Hepatocyte (in vitro differentiated cells): ENCODE measurements at regions not wholly inside any gene's neighbourhood (a gene's known extent, or its start where the extent isn't known, plus 50 kb on each side); places are given as distances from the start of the nearest gene placed in this dataset.

Experiments used
- EZH2 ChIP-seq: fragments of 200-600 bp; sonication (generic); IDR thresholded peaks from 2 replicates; pipeline ENCODE4 v1.6.1; 2016; ENCODE audit warnings: antibody characterized with exemption, mild to moderate bottlenecking, borderline replicate concordance
- EZH2phosphoT487 ChIP-seq: fragments of 200-600 bp; sonication (generic); IDR thresholded peaks from one replicate; pipeline ENCODE4 v1.6.1; 2018; ENCODE audit warnings: antibody characterized with exemption, mild to moderate bottlenecking, low read depth, moderate library complexity; ENCODE audit not compliant: unreplicated experiment, severe bottlenecking
- TF ChIP-seq, protein P1 (sequence below): fragments of 200-600 bp; sonication (generic); IDR thresholded peaks from 2 replicates; pipeline ENCODE4 v1.5.1; 2016; ENCODE audit warnings: antibody characterized with exemption, mild to moderate bottlenecking; ENCODE audit not compliant: poor library complexity

- TF ChIP-seq, protein P1, sequence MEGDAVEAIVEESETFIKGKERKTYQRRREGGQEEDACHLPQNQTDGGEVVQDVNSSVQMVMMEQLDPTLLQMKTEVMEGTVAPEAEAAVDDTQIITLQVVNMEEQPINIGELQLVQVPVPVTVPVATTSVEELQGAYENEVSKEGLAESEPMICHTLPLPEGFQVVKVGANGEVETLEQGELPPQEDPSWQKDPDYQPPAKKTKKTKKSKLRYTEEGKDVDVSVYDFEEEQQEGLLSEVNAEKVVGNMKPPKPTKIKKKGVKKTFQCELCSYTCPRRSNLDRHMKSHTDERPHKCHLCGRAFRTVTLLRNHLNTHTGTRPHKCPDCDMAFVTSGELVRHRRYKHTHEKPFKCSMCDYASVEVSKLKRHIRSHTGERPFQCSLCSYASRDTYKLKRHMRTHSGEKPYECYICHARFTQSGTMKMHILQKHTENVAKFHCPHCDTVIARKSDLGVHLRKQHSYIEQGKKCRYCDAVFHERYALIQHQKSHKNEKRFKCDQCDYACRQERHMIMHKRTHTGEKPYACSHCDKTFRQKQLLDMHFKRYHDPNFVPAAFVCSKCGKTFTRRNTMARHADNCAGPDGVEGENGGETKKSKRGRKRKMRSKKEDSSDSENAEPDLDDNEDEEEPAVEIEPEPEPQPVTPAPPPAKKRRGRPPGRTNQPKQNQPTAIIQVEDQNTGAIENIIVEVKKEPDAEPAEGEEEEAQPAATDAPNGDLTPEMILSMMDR: no peak
- TF ChIP-seq EZH2 (no peak), EZH2phosphoT487 (no peak)
These were observed 77.4 kb downstream of the PTPDC1 start for GRCh38 chr9:94161673-94162072.
